ENCODE measurements at regions not wholly inside any gene's neighbourhood (a gene's known extent, or its start where the extent isn't known, plus 50 kb on each side); places are given as distances from the start of the nearest gene placed in this dataset.

- no peak for TF ChIP-seq CTCF (IDR thresholded peaks at IDR 0.05)
- no peak for TF ChIP-seq POLR2A (IDR thresholded peaks at IDR 0.05)
These were observed 95.9 kb upstream of the RMDN2 start for GRCh38 chr2:37829202-37829601.
